ENCODE measurements at regions not wholly inside any gene's neighbourhood (a gene's known extent, or its start where the extent isn't known, plus 50 kb on each side); places are given as distances from the start of the nearest gene placed in this dataset.
"Not testable (repeated sequence)": the region's sequence is repeated elsewhere in the genome, so short reads cannot be mapped to it uniquely, and the experiment has no call there.

DNA sequence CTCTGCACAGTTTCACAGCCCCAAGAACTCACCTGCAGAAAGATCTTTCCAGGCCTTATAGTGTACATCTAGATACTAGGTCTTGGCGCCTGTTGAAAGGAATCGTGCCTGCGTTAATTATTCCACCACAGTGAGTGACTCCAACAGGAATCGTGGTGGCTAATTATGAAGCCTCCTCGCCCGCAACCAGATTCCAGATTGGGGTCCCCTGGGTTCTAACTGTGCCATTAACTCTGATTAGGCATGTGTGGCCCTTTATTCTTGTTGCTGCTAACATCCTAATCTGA is 295.3 kb upstream of the MAF start:
- DNase-seq (ENCODE audit: low read depth), result no peak

- DNase-seq (ENCODE audit: low read depth), result no peak
These were observed 294.7 kb upstream of the MAF start for GRCh38 chr16:79895053-79895916.

- DNase-seq (ENCODE audit: low read depth), result no peak
These were observed 292.9 kb upstream of the MAF start for GRCh38 chr16:79893445-79893844.

DNA sequence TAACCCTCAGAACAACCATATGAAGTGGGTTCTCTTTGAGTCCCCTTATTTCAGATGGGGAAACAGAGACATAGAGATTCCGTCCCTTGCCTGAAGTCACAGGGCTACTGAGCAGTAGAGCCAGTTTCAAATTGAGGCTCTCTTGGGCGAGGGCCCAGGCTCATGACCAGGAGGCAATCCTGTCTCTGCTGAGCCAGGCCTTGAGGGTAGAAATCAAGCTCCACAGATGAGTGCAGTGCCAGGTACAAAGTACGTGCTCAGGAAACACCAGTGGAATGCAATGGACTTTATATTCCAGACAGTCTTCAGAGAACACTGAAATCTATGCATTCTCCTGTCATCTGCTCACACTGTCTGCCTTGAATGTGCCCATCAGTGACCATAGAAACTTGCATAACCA is 291.7 kb upstream of the MAF start:
- DNase-seq (ENCODE audit: low read depth), result no peak

- no peak for DNase-seq (ENCODE audit: low read depth)
These were observed 290.9 kb upstream of the MAF start for GRCh38 chr16:79891458-79891857.

DNA sequence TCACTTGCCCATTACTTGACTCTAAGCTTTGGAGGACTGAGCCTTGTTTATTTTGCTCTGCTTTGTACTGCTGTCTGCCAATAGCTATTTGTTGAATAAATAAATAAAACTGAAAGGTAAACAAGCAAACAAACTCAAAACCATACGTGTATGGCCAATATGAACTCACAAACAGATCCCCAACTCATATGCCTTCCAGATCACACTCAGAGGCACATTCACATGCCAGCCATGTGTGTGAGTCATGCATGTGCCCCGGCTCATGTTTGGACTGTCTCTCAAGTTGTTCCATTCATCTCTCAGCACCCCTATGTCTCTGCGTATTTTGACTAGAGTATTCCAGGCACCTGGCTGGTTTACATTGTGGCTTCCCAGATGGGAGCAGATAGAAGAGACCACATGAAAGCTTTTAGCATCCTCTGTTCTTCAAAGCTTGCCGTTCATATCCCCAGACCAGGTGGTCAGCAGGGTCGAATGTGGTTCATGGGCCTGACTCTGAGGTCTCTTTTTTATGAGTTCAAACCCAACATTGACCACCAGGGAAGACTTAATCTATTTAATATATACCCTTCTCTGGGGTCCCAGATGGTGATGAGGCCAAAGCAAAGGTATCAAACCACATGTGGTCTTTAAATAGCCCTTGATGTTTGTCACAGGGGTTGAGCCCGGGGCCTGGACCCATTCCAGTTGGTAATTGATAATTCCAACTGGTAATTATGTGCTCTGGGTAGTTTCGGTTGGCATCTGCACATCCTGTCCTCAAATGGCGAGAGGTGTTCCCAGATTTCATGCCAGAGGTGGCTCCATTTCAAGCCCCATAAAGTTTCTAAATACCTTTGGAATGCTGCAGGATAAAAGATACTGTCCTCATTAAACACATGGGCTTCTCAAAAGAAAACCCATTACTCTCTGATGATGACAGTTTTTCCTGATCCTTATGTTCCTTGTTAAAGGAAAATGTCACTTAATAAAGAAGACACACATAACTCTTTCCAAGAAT is 287.3 kb upstream of the MAF start:
- DNase-seq (ENCODE audit: low read depth), result no peak

DNA sequence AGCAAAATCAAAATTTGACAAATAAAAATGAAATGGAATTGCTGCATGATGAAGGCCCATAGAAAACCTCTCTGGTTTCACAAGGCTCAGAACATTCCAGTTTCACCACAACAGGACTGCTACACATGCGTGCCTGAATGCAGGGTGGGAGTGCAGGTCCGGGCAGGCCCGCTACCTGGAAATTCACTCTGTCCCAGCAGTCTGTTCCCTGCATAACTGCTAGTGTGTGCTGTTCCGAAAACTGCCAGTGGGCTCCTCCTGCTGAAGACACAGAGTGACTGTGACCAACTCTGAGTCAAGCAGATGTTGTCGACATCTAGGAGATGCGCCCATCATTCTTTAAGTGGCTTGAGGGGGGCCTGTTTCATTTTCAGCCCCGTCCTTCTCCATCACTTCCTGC is 284.8 kb upstream of the MAF start:
- DNase-seq (ENCODE audit: low read depth), result no peak

GRCh38 chr16:79883494-79883893 is 283.0 kb upstream of the MAF start:
- DNase-seq (ENCODE audit: low read depth), result no peak

DNA sequence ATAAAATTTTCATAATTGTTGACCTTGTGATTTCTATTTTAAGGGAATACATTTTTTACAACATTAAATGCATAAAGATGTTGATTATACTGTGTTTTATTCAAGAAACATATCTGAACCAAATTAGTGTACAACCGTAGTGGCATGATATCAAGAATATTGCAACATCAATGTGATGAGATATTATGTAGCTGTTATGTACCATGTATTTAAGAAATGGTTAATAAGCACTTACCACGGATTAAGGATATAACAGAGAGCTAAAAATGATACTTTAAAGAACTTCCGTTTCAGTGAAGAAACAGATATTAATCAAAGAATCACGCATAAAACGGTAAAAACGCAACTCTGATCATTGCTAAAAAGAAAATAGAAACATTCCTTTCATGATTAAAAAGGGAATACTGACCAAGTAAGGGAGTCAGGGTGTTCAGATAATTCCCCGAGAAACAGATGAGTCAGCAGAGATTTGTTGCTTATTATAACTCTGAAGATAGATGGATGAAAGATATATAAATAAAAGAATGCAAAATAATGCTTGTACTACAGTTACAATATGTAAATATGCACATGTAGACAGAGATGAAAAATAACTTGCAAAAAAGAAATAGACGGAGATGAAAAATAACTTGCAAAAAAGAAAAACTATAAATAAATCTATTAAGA is 281.9 kb upstream of the MAF start:
- no peak for DNase-seq (ENCODE audit: low read depth)

DNA sequence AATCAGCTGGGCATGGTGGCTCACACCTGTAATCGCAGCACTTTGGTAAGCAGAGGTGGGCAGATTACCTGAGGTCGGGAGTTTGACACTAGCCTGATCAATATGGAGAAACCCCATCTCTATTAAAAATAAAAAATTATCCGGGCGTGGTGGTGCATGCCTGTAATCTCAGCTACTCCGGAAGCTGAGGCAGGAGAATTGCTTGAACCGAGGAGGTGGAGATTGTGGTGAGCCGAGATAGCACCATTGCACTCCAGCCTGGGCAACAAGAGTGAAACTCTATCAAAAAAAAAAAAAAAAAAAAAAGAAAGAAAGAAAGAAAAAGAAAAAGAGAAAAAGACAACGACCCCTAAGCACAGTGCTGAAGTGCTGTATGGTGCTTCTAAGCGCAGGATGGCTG is 280.6 kb upstream of the MAF start:
- not testable (repeated sequence) for DNase-seq (ENCODE audit: low read depth)

DNA sequence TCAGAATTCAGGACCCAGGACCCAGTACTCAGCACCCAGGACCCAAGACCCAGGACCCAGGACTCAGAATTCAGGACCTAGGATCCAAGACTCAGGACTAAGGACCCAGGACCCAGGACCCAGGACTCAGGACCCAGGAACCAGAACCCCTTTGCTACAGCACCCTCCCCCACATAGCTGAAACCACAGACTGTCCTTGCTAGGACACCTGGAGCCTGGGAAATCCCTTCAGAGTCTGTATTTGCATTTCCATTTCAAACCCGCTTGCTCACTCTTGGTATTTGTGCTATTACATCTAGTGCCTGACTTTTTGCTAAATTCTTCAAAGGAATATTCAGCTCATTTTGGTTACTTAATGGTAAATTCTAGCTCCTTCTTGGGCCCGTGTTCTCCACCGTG is 275.8 kb upstream of the MAF start:
- no peak for DNase-seq (ENCODE audit: low read depth)

- DNase-seq (ENCODE audit: low read depth), result no peak
These were observed 273.9 kb upstream of the MAF start for GRCh38 chr16:79874391-79874790.

DNA sequence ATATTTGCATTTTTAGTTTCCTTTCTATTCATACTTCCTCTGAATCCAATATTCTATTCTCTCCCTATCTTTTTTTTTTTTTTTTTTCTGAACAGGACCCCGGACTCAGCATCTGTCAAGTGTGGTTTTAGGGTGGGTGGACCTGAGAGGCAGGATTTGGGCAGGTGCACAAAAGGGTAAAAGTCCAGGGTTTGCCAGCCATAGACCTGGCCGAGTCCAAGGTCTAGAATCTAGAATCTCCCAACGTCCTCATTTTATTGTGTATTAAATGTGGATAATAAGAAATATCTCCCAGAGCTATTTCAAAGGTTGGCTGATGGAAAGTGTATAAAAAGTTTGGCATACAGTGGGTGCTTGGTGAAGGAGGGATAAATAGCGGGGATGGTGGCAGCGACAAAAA is 273.3 kb upstream of the MAF start:
- no peak for DNase-seq (ENCODE audit: low read depth)

DNA sequence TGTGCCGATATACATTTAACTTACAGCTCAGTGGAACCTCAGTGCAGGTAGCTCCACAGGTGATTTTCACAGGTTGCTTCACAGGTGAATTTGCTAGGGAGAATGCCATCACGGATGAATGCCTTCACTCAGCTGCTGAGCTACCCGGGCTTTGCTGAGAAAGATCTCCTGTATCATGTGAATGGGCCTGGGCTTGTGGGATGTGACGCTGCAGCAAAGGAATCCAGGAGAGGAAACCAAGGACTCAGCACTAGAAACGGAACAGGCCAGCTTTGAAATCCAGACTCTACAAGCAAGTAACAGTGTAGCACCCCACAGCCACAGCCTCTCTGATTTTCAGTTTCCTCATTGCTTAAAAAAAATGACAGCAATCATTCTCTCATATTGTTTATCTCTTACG is 271.4 kb upstream of the MAF start:
- DNase-seq (ENCODE audit: low read depth), result no peak

DNA sequence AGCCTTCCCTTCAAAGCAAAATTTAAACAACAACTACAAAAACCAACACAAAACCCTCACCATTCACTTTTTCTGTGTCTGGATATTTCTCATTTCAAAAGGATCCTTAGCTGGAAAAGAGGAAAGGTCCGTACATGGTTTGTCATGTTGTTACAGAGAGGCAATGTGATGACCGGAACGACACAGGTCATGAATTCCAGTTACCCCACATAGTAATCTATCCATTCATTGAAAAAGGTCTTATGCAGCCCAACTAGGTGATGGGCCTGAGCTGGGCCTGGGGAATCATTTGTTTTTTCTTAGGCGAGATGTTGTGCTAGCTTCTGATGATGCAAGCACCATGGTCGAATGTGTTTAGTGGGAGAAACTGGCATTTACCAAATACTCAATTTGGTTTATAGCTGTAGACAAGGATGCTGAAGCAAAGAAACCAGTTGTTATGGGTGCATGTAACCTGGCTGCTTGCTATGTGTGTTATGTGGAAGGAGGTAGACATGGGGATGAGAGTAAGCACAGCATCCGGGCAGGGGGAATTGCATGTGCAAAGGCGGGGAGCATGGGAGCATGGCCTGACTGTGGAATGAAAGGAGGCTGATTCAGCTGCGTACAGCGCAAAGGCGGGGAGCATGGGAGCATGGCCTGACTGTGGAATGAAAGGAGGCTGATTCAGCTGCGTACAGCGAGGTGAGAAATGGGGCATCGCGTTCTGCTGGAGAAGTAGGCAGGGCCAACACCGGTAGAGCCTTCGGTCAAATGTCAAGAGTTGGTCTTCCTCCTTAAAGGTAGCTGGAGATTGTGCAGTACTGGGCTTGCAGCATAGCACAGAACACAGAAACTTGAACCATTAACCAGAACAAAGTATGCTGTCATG is 269.7 kb upstream of the MAF start:
- no peak for DNase-seq (ENCODE audit: low read depth)

DNA sequence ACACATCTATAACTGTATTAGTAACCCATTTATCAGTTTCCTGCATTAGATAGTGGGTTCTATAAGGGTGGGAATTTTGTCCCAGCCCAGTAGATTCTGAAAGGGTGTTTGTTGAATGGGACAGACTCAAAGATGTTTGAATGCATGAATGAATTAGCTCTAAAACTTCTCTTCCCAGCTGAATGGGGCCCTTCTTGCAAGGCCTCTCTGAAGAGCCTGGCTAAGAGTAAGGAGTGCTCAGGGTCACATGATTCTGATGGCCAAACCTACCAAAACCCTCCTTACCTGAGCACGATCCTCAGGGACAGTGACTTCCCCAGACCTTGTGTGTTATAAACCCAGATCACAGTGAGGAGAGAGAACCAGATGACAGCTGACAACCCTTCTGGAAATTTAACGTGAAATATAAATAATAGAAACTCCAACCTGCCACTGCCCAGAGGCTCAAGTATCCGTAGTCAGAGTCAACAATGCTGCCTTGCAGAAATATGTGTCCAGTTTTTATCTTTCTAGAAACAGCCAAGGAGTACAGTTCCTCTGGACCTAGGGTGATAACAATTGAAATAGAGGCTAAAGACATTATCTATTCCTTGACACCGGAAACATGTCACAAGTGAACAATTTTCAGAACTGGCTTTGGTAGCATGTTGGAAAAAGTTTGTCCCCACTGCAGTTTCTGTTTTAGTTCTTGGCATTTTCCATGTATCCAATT is 268.9 kb upstream of the MAF start:
- DNase-seq (ENCODE audit: low read depth), result no peak

GRCh38 chr16:79868841-79869240 is 268.3 kb upstream of the MAF start:
- DNase-seq (ENCODE audit: low read depth), result no peak

DNA sequence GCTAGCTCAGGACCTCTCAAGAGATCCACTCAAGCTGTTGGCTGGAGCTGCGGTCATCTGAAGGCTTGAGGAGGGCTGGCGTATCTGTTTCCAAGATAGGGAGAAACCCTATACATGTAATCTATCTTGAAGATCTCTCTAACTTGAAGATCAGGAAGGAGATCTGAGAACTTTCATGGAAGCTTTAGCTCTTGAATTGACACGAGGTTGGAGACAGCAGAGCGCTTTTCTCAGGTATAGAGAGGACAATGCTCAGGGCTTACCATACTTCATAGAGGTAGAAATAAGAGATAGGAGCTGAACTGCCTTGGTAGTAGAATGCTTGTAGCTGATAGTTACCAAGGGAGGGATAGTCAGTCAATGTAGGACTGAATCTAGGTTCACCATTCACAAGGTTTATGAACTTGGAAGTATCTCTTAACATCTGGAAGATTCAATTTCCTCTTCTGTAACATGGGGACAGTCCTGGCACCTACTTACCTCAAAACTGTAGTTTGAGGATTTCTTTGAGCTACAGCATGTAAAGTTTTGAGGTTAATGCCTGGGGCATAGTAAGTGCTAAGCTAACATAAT is 267.0 kb upstream of the MAF start:
- no peak for DNase-seq (ENCODE audit: low read depth)

GRCh38 chr16:79865918-79866317 is 265.4 kb upstream of the MAF start:
- no peak for DNase-seq (ENCODE audit: low read depth)

DNA sequence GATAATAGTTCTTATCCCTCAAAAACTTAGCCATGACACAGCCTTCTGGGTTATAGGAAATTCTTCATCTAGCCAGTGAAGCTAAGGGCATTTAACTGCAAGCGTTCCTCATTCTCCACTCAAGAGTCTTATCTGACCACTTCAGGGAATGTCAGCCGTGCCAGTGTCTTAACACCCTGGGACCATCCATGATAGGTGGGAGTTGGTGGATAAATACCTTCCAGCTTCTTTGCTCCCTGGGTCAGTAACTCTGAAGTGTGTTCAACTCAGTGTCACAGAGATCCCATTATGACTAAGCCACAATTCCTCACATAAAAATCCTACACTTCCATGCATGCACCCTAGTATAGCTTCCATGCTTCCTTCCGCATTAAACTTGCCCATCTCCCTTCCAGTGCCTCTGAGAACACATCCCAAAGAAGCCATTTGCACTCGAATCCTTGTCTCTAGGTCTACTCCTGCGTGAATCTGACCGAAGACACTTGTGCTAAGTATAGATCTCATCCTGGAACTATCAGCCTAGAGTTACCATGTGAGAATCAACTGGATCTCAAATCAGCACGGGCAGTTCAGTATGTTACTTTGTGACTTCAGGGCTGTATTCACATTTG is 264.3 kb upstream of the MAF start:
- no peak for DNase-seq (ENCODE audit: low read depth)

All from ELR (cell line).